Esophagus squamous epithelium (tissue), 5 donors: ENCODE measurements at regions not wholly inside any gene's neighbourhood (a gene's known extent, or its start where the extent isn't known, plus 50 kb on each side); places are given as distances from the start of the nearest gene placed in this dataset.

Experiments
- DNase-seq: peaks from one replicate; lab custom pipeline; 2025; lab: John Stamatoyannopoulos, UW
- H3K27ac ChIP-seq, 4 donors: fragments of 200-600 bp; sonication (generic); one replicate each; pipeline ENCODE4 v1.5.1; 2016 to 2019; ENCODE audit warnings: mild to moderate bottlenecking in 1 of 4
- H3K27me3 ChIP-seq, 4 donors: fragments of 200-600 bp; sonication (generic); 1 replicate in 3 of 4; 2 replicates in 1 of 4; pipeline versions ENCODE4 v1.5.1 to v1.6.0; 2017 to 2021; ENCODE audit warnings: antibody characterized with exemption in 1 of 4
- H3K36me3 ChIP-seq, 3 donors: fragments of 200-600 bp; sonication (generic); one replicate each; pipeline ENCODE4 v1.5.1; 2016 to 2019
- H3K4me1 ChIP-seq, 3 donors: fragments of 200-600 bp; sonication (generic); one replicate each; pipeline ENCODE4 v1.5.1; 2017 to 2019
- H3K4me3 ChIP-seq, 4 donors: fragments of 200-600 bp; sonication (generic); 1 replicate in 3 of 4; 2 replicates in 1 of 4; pipeline ENCODE4 v1.5.1; 2016 to 2019; ENCODE audit warnings: mild to moderate bottlenecking in 2 of 4, moderate library complexity in 1 of 4
- H3K9me3 ChIP-seq, 3 donors: fragments of 200-600 bp; sonication (generic); one replicate each; pipeline ENCODE4 v1.5.1; 2016 to 2019
- POLR2A ChIP-seq, 4 donors: fragments of 450-650 bp; IDR thresholded peaks; one replicate each; pipeline ENCODE4 v1.6.1; 2017; ENCODE audit warnings: antibody characterized with exemption in 4 of 4, mild to moderate bottlenecking in 4 of 4, moderate library complexity in 3 of 4
- WGBS, 2 donors: methylation state at CpG; one replicate each; pipeline ENCODE4 v1.1.5; 2018; 5-methylcytosine and 5-hydroxymethylcytosine counted together
- intact Hi-C: fragments of 100-400 bp; cut with DNase I; formaldehyde crosslinking; loops from one replicate; pipeline ENCODE4 v1.15.0; 2022
- TF ChIP-seq, protein P1 (sequence below), 6 experiments: fragments of 450-650 bp in 4 of 6; fragments of 200-600 bp in 2 of 6; sonication (generic) in 2 of 6; IDR thresholded peaks; one replicate each; pipeline ENCODE4 v1.5.1; 2016 to 2019; ENCODE audit warnings: antibody characterized with exemption in 6 of 6, mild to moderate bottlenecking in 4 of 6, moderate library complexity in 4 of 6
- donor health status: DM: yes; HTN: yes; CAD: no.

- no peaks in the 10 kb centered on the region for H3K27me3 ChIP-seq
- WGBS, 2 donors: 61 to 71% methylated on average over 4 of the region's 4 CpGs
- H3K4me3 ChIP-seq: no peak overlapping the region
- peaks cover 0 to 8% (median 8%) of the 10 kb centered on the region in 3 donors for H3K4me1 ChIP-seq
- no peaks in the 10 kb centered on the region for H3K36me3 ChIP-seq
- DNase-seq: no peak
- no peak overlapping the region for H3K27ac ChIP-seq
- intact Hi-C loops: no loop called here
- H3K9me3 ChIP-seq: no peaks in the 10 kb centered on the region
- TF ChIP-seq, protein P1, sequence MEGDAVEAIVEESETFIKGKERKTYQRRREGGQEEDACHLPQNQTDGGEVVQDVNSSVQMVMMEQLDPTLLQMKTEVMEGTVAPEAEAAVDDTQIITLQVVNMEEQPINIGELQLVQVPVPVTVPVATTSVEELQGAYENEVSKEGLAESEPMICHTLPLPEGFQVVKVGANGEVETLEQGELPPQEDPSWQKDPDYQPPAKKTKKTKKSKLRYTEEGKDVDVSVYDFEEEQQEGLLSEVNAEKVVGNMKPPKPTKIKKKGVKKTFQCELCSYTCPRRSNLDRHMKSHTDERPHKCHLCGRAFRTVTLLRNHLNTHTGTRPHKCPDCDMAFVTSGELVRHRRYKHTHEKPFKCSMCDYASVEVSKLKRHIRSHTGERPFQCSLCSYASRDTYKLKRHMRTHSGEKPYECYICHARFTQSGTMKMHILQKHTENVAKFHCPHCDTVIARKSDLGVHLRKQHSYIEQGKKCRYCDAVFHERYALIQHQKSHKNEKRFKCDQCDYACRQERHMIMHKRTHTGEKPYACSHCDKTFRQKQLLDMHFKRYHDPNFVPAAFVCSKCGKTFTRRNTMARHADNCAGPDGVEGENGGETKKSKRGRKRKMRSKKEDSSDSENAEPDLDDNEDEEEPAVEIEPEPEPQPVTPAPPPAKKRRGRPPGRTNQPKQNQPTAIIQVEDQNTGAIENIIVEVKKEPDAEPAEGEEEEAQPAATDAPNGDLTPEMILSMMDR (IDR thresholded peaks at IDR 0.05): no peak
Measured at GRCh38 chr5:109533751-109534272, 124.0 kb upstream of the PJA2 start.

- DNase-seq: no peak
- Histone ChIP-seq H3K27me3 (no peaks in the 10 kb centered on the region), H3K4me1 (peaks cover 0 to 8% (median 8%) of the 10 kb centered on the region in 3 donors), H3K4me3 (no peak overlapping the region), H3K36me3 (no peaks in the 10 kb centered on the region), H3K9me3 (no peaks in the 10 kb centered on the region), H3K27ac (no peak overlapping the region)
- TF ChIP-seq POLR2A (IDR thresholded peaks at IDR 0.05): no peak
- TF ChIP-seq, protein P1 (IDR thresholded peaks at IDR 0.05): no peak
- WGBS, 2 donors: 53 to 70% methylated on average over 2 of the region's 2 CpGs
- intact Hi-C loops: no loop called here
Measured at GRCh38 chr5:109532773-109533364, 123.1 kb upstream of the PJA2 start.

DNA sequence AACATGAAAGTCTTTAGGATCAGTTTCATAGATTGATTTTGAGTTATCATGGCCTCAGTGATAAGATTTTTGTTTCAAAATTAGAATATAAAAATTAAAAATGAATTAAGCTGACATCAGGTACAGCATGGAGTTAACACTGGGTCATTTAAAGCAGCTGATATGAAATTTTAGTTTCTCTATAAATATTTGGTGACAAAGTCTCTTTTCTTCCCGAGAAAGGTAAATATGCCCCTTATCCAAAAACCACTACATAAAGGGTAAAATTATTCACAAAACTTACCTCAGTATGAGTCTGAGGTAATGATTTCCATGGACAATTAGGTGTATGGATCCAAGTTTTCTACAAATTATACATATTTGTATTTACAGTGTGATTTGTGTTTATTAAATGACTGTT, 121.5 kb upstream of the PJA2 start:
- Histone ChIP-seq H3K27ac (no peak overlapping the region), H3K27me3 (no peaks in the 10 kb centered on the region), H3K4me3 (no peak overlapping the region), H3K36me3 (no peaks in the 10 kb centered on the region), H3K9me3 (no peaks in the 10 kb centered on the region), H3K4me1 (peaks cover 0 to 8% (median 8%) of the 10 kb centered on the region in 3 donors)
- intact Hi-C loops: no loop called here
- TF ChIP-seq POLR2A (IDR thresholded peaks at IDR 0.05): no peak
- TF ChIP-seq, protein P1 (IDR thresholded peaks at IDR 0.05): no peak
- DNase-seq: no peak
- WGBS, 2 donors: 89 to 90% methylated on average over 1 of the region's 1 CpG

- no peak for DNase-seq
- H3K4me1 ChIP-seq: peaks cover 0 to 8% (median 8%) of the 10 kb centered on the region in 3 donors
- WGBS, 2 donors: 90 to 91% methylated on average over 2 of the region's 2 CpGs
- no peaks in the 10 kb centered on the region for H3K36me3 ChIP-seq
- no peak overlapping the region for H3K4me3 ChIP-seq
- intact Hi-C loops: no loop called here
- no peak overlapping the region for H3K27ac ChIP-seq
- H3K9me3 ChIP-seq: no peaks in the 10 kb centered on the region
- H3K27me3 ChIP-seq: no peaks in the 10 kb centered on the region
- TF ChIP-seq POLR2A (IDR thresholded peaks at IDR 0.05): no peak
- TF ChIP-seq, protein P1 (IDR thresholded peaks at IDR 0.05): no peak
Measured at GRCh38 chr5:109529987-109530386, 120.2 kb upstream of the PJA2 start.

GRCh38 chr5:109529520-109529919, 119.7 kb upstream of the PJA2 start:
- TF ChIP-seq, protein P1 (IDR thresholded peaks at IDR 0.05): no peak
- no peak for TF ChIP-seq POLR2A (IDR thresholded peaks at IDR 0.05)

More at GRCh38 chr5:109529520-109529919, 119.7 kb upstream of the PJA2 start:
- Histone ChIP-seq H3K27ac (no peak overlapping the region), H3K36me3 (no peaks in the 10 kb centered on the region), H3K4me3 (no peak overlapping the region), H3K9me3 (no peaks in the 10 kb centered on the region), H3K27me3 (no peaks in the 10 kb centered on the region), H3K4me1 (peaks cover 0 to 8% (median 8%) of the 10 kb centered on the region in 3 donors)
- no peak for DNase-seq
- 10 to 13% methylated on average over 2 of the region's 2 CpGs for WGBS, 2 donors
- intact Hi-C loops: no loop called here
